HCT116 (cell line): ENCODE measurements at regions not wholly inside any gene's neighbourhood (a gene's known extent, or its start where the extent isn't known, plus 50 kb on each side); places are given as distances from the start of the nearest gene placed in this dataset.

Experiments
- ATAC-seq: fragments of 200-7000 bp; cut with Tn5 transposase; 2 replicates; pipeline ENCODE4 v1.9.1; 2020; ENCODE audit warnings: mild to moderate bottlenecking, moderate library complexity
- BruUV-seq: library from RNA; stranded (reverse); fragments of 400-500 nt; replicated peaks from 2 replicates; lab custom pipeline; 2021; lab: Mats Ljungman, UMichigan
- CTCF ChIA-PET: fragments of 300-600 bp; sonication (Branson Sonifier 250); formaldehyde crosslinking; loops from one replicate; lab custom pipeline; 2021; ENCODE audit warnings: antibody characterized with exemption; lab: Charles Lee
- POLR2A ChIA-PET: fragments of 300-600, 350-600 bp; sonication (Branson Sonifier 250); formaldehyde crosslinking; loops from one replicate; lab custom pipeline; 2021; ENCODE audit warnings: antibody characterized with exemption; lab: Charles Lee
- RAD21 ChIA-PET, 2 experiments: fragments of 300-600 bp; sonication (Branson Sonifier 250); formaldehyde crosslinking; loops; one replicate each; lab custom pipeline; 2023; ENCODE audit warnings: low total read pairs in 2 of 2; ENCODE audit not compliant: uncharacterized antibody in 2 of 2, unreplicated experiment in 2 of 2, low non-redundant PET in 1 of 2; lab: Charles Lee
- DNase-seq: peaks from one replicate; pipeline ENCODE4 v3.0.0-alpha.2; 2010; ENCODE audit warnings: low read depth, low spot score
- H2AFZ ChIP-seq: fragments of 200-600 bp; shearing (Covaris generic), sonication (generic); 2 replicates; pipeline ENCODE4 v1.6.1; 2017; ENCODE audit warnings: low read depth, mixed run types, mixed read lengths, antibody characterized with exemption, low read length; ENCODE audit not compliant: poor library complexity, severe bottlenecking
- H3K27ac ChIP-seq: 2 replicates; pipeline ENCODE4 v1.5.1; 2012; ENCODE audit warnings: low read depth, low read length
- H3K27me3 ChIP-seq: fragments of 200-600 bp; sonication (generic); 2 replicates; pipeline ENCODE4 v1.6.1; 2016; ENCODE audit warnings: mixed run types, low read length, mixed read lengths; ENCODE audit not compliant: insufficient read depth
- H3K36me3 ChIP-seq, 2 experiments: fragments of 200-500 bp in 1 of 2; fragments of 200-600 bp in 1 of 2; sonication (Bioruptor generic) in 1 of 2; sonication (generic) in 1 of 2; 2 replicates each; pipeline versions ENCODE4 v1.5.1 to v1.6.1; 2014 to 2016; ENCODE audit warnings: low read length in 2 of 2, inconsistent platforms in 1 of 2, mixed read lengths in 1 of 2, mixed run types in 1 of 2; ENCODE audit not compliant: insufficient read depth in 2 of 2, control insufficient read depth in 1 of 2
- H3K4me1 ChIP-seq, 2 experiments: fragments of 200-600 bp in 1 of 2; sonication (generic) in 1 of 2; 2 replicates each; pipeline versions ENCODE4 v1.5.1 to v1.6.1; 2012 to 2017; ENCODE audit warnings: low read length in 2 of 2, inconsistent platforms in 1 of 2, mild to moderate bottlenecking in 1 of 2, mixed read lengths in 1 of 2, mixed run types in 1 of 2, moderate library complexity in 1 of 2; ENCODE audit not compliant: insufficient read depth in 2 of 2, control insufficient read depth in 1 of 2
- H3K4me2 ChIP-seq: fragments of 200-600 bp; sonication (generic); 2 replicates; pipeline ENCODE4 v1.6.1; 2017; ENCODE audit warnings: mixed run types, low read length, mixed read lengths
- H3K4me3 ChIP-seq, 2 experiments: fragments of 200-600 bp in 1 of 2; sonication (generic) in 1 of 2; replicated peaks in 1 of 2; 2 replicates each; pipeline ENCODE4 v1.5.1; 2011 to 2016; ENCODE audit warnings: low read length in 2 of 2, control low read depth in 1 of 2, low read depth in 1 of 2, mild to moderate bottlenecking in 1 of 2, mixed read lengths in 1 of 2, mixed run types in 1 of 2
- H3K79me2 ChIP-seq: fragments of 200-600 bp; sonication (generic); 2 replicates; pipeline ENCODE4 v1.6.1; 2017; ENCODE audit warnings: mild to moderate bottlenecking, mixed run types, low read length, moderate library complexity, mixed read lengths; ENCODE audit not compliant: insufficient read depth
- H3K9ac ChIP-seq: fragments of 200-600 bp; sonication (generic); 2 replicates; pipeline ENCODE4 v1.6.1; 2016; ENCODE audit warnings: low read length, mixed read lengths
- H3K9me2 ChIP-seq: fragments of 200-600 bp; sonication (generic), shearing (Covaris generic); 2 replicates; pipeline ENCODE4 v1.6.1; 2017; ENCODE audit warnings: mixed run types, mild to moderate bottlenecking, moderate library complexity; ENCODE audit not compliant: insufficient read depth
- H3K9me3 ChIP-seq, 2 experiments: fragments of 200-500 bp in 1 of 2; fragments of 200-600 bp in 1 of 2; sonication (Bioruptor generic) in 1 of 2; sonication (generic) in 1 of 2; 2 replicates each; pipeline ENCODE4 v1.6.1; 2014 to 2017; ENCODE audit warnings: low read length in 2 of 2, mixed read lengths in 2 of 2, inconsistent platforms in 1 of 2, low read depth in 1 of 2, mild to moderate bottlenecking in 1 of 2, mixed run types in 1 of 2, moderate library complexity in 1 of 2; ENCODE audit not compliant: control insufficient read depth in 1 of 2, insufficient read depth in 1 of 2
- H4K20me1 ChIP-seq: fragments of 200-600 bp; sonication (generic), shearing (Covaris generic); 2 replicates; pipeline ENCODE4 v1.6.1; 2017; ENCODE audit warnings: mixed run types, mild to moderate bottlenecking, moderate library complexity; ENCODE audit not compliant: insufficient read depth
- CBX3 ChIP-seq: IDR thresholded peaks from 2 replicates; pipeline ENCODE4 v1.6.1; 2012; ENCODE audit warnings: low read depth
- EGR1 ChIP-seq: IDR thresholded peaks from 2 replicates; pipeline ENCODE4 v1.6.1; 2012; ENCODE audit warnings: low read depth
- EZH2 ChIP-seq: fragments of 200-600 bp; sonication (generic); IDR thresholded peaks from 2 replicates; pipeline ENCODE4 v1.6.1; 2017; ENCODE audit warnings: antibody characterized with exemption, mixed run types
- EZH2phosphoT487 ChIP-seq: fragments of 200-600 bp; IDR thresholded peaks from 2 replicates; pipeline ENCODE4 v1.6.1; 2018; ENCODE audit warnings: antibody characterized with exemption, borderline replicate concordance
- FOSL1 ChIP-seq: IDR thresholded peaks from 2 replicates; pipeline ENCODE4 v1.6.1; 2012; ENCODE audit warnings: low read depth
- JUND ChIP-seq: IDR thresholded peaks from 2 replicates; pipeline ENCODE4 v1.6.1; 2012
- SIN3A ChIP-seq: IDR thresholded peaks from 2 replicates; pipeline ENCODE4 v1.6.1; 2012; ENCODE audit warnings: low read depth
- SP1 ChIP-seq: IDR thresholded peaks from 2 replicates; pipeline ENCODE4 v1.6.1; 2012; ENCODE audit warnings: low read depth
- intact Hi-C: fragments of 100-400 bp; cut with micrococcal nuclease; formaldehyde crosslinking; loops from 2 replicates; pipeline ENCODE4 v1.10.0; 2022
- TF ChIP-seq, protein P1 (sequence below), 3 experiments: fragments of 200-600 bp in 1 of 3; sonication (generic) in 1 of 3; IDR thresholded peaks in 2 of 3; conservative IDR thresholded peaks in 1 of 3; 2 replicates each; pipeline ENCODE4 v1.5.1; 2012 to 2017; ENCODE audit warnings: low read depth in 2 of 3, low read length in 2 of 3, antibody characterized with exemption in 1 of 3, borderline replicate concordance in 1 of 3, control low read depth in 1 of 3, mild to moderate bottlenecking in 1 of 3, mixed read lengths in 1 of 3, mixed run types in 1 of 3, moderate library complexity in 1 of 3; ENCODE audit not compliant: insufficient read depth in 1 of 3
- TF ChIP-seq, protein P2 (sequence below): IDR thresholded peaks from 2 replicates; pipeline ENCODE4 v1.6.1; 2011; ENCODE audit warnings: mild to moderate bottlenecking, low read length, moderate library complexity; ENCODE audit not compliant: insufficient replicate concordance; ENCODE audit errors: extremely low read depth

DNA sequence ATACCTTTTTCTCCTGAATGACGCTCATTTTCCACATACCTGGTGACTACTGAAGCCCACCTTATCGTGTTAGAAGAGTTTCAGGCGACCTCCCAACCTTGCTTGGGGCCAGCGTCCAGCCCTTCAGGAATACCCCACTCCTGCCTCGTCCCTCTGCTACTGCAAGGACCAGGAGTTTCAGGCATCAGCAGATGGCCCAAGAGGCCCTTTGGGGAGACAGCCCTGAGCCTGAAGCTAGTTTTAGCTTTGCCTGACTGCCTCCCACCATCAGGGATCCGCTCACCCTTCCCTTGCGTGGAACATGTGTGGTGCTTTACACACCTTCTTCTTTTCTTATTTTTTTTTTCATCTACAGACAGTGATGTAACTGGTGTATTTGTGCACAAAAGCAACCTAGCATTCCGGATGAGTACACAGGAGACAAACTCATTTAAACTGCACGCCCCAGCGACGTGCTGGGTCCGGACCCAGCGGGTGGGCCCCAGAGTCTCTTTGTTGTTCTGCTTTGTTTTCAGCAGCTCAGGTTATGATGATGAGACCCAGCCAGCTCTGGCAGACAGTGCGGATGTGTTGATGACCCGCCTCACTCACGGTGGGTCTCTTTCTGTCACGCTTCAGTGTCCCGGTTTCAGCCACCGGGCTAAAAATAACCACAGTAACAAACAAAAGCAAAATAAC is 242.4 kb downstream of the C16orf95 start:
- no peaks in the 10 kb centered on the region for H3K79me2 ChIP-seq
- TF ChIP-seq SIN3A (no peak), JUND (no peak), EGR1 (no peak), EZH2phosphoT487 (no peak), SP1 (no peak), EZH2 (no peak), CBX3 (no peak), FOSL1 (no peak)
- TF ChIP-seq, protein P1, sequence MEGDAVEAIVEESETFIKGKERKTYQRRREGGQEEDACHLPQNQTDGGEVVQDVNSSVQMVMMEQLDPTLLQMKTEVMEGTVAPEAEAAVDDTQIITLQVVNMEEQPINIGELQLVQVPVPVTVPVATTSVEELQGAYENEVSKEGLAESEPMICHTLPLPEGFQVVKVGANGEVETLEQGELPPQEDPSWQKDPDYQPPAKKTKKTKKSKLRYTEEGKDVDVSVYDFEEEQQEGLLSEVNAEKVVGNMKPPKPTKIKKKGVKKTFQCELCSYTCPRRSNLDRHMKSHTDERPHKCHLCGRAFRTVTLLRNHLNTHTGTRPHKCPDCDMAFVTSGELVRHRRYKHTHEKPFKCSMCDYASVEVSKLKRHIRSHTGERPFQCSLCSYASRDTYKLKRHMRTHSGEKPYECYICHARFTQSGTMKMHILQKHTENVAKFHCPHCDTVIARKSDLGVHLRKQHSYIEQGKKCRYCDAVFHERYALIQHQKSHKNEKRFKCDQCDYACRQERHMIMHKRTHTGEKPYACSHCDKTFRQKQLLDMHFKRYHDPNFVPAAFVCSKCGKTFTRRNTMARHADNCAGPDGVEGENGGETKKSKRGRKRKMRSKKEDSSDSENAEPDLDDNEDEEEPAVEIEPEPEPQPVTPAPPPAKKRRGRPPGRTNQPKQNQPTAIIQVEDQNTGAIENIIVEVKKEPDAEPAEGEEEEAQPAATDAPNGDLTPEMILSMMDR (IDR thresholded peaks at IDR 0.05 in 2 of 3, conservative IDR thresholded peaks at IDR 0.05 in 1 of 3; ENCODE audit: borderline replicate concordance in 1 of 3, insufficient read depth in 1 of 3, low read depth in 2 of 3, low read length in 2 of 3), result no peak
- TF ChIP-seq, protein P2, sequence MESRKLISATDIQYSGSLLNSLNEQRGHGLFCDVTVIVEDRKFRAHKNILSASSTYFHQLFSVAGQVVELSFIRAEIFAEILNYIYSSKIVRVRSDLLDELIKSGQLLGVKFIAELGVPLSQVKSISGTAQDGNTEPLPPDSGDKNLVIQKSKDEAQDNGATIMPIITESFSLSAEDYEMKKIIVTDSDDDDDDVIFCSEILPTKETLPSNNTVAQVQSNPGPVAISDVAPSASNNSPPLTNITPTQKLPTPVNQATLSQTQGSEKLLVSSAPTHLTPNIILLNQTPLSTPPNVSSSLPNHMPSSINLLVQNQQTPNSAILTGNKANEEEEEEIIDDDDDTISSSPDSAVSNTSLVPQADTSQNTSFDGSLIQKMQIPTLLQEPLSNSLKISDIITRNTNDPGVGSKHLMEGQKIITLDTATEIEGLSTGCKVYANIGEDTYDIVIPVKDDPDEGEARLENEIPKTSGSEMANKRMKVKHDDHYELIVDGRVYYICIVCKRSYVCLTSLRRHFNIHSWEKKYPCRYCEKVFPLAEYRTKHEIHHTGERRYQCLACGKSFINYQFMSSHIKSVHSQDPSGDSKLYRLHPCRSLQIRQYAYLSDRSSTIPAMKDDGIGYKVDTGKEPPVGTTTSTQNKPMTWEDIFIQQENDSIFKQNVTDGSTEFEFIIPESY, result no peak
- TF ChIP-seq, all 23 proteins: peak for 0
- H3K4me1 ChIP-seq, result peaks cover 7 to 14% of the 10 kb centered on the region in 2 experiments; a peak in 3 of 4 replicates
- no peak overlapping the region for H3K9ac ChIP-seq
- H3K36me3 ChIP-seq, result no peaks in the 10 kb centered on the region
- ATAC-seq, result no peak
- no peak overlapping the region for H3K4me3 ChIP-seq
- H3K9me2 ChIP-seq, result no peaks in the 10 kb centered on the region
- H3K27me3 ChIP-seq, result no peaks in the 10 kb centered on the region
- no peak for DNase-seq
- H3K9me3 ChIP-seq, result peaks cover 3 to 5% of the 10 kb centered on the region in 2 experiments; a peak in 3 of 4 replicates
- no peaks in the 10 kb centered on the region for H4K20me1 ChIP-seq
- H3K4me2 ChIP-seq, result no peak overlapping the region
- H3K27ac ChIP-seq, result no peak overlapping the region
- CTCF ChIA-PET, result interaction anchor here (6.9 kb wide), 1 partner anchor 13 kb away, joined by 56 read pairs; no protein-coding TSS in a partner anchor
- intact Hi-C loops, result loop anchor here (5.0 kb wide), 3 partner anchors 242 to 497 kb away; partner anchors contain the start of gene FOXL1
- no peak overlapping the region for H2AFZ ChIP-seq
- no TSS peak for BruUV-seq
- POLR2A ChIA-PET, result no interaction called here
- RAD21 ChIA-PET, result no interaction called here
